GM06990 (cell line): ENCODE measurements at regions not wholly inside any gene's neighbourhood (a gene's known extent, or its start where the extent isn't known, plus 50 kb on each side); places are given as distances from the start of the nearest gene placed in this dataset.

Source experiments
- DNase-seq: peaks from one replicate; pipeline ENCODE4 v3.0.0-alpha.2; 2011; ENCODE audit not compliant: insufficient read length; ENCODE audit errors: extremely low read depth
- H3K27me3 ChIP-seq: replicated peaks from 2 replicates; pipeline ENCODE4 v1.6.0; 2011; ENCODE audit warnings: low read length; ENCODE audit not compliant: control insufficient read depth, insufficient read depth
- H3K36me3 ChIP-seq: 2 replicates; pipeline ENCODE4 v1.5.1; 2011; ENCODE audit warnings: low read length; ENCODE audit not compliant: control insufficient read depth, insufficient read depth
- H3K4me3 ChIP-seq: replicated peaks from 2 replicates; pipeline ENCODE4 v1.5.1; 2011; ENCODE audit warnings: low read depth, mild to moderate bottlenecking, control low read depth, low read length
- CTCF ChIP-seq: IDR thresholded peaks from 2 replicates; pipeline ENCODE4 v1.5.1; 2011; ENCODE audit warnings: low read length, control low read depth, mild to moderate bottlenecking, inconsistent platforms; ENCODE audit not compliant: insufficient read depth, poor library complexity, severe bottlenecking

- no peak for TF ChIP-seq CTCF
- no peak for DNase-seq
- H3K4me3 ChIP-seq: no peak overlapping the region
- H3K27me3 ChIP-seq: no peaks in the 10 kb centered on the region
- H3K36me3 ChIP-seq: no peaks in the 10 kb centered on the region
Measured at GRCh38 chr3:16789344-16790120, 95.2 kb upstream of the PLCL2 start.

- no peak for TF ChIP-seq CTCF
- Histone ChIP-seq H3K27me3 (no peaks in the 10 kb centered on the region), H3K4me3 (no peak overlapping the region), H3K36me3 (no peaks in the 10 kb centered on the region)
- no peak for DNase-seq
Measured at GRCh38 chr3:16790432-16791400, 94.0 kb upstream of the PLCL2 start.

GRCh38 chr3:16793321-16793720 is 91.4 kb upstream of the PLCL2 start:
- H3K36me3 ChIP-seq: no peaks in the 10 kb centered on the region
- no peak overlapping the region for H3K4me3 ChIP-seq
- no peaks in the 10 kb centered on the region for H3K27me3 ChIP-seq
- TF ChIP-seq CTCF: no peak
- no peak for DNase-seq

GRCh38 chr3:16794257-16794656 is 90.5 kb upstream of the PLCL2 start:
- H3K4me3 ChIP-seq: no peak overlapping the region
- DNase-seq: no peak
- TF ChIP-seq CTCF: no peak
- no peaks in the 10 kb centered on the region for H3K36me3 ChIP-seq
- H3K27me3 ChIP-seq: no peaks in the 10 kb centered on the region

- no peak for DNase-seq
- Histone ChIP-seq H3K36me3 (no peaks in the 10 kb centered on the region), H3K27me3 (no peaks in the 10 kb centered on the region), H3K4me3 (no peak overlapping the region)
- TF ChIP-seq CTCF: no peak
Measured at GRCh38 chr3:16795581-16795980, 89.2 kb upstream of the PLCL2 start.
